Smooth muscle cell of the brain vasculature (primary cell): ENCODE measurements at regions not wholly inside any gene's neighbourhood (a gene's known extent, or its start where the extent isn't known, plus 50 kb on each side); places are given as distances from the start of the nearest gene placed in this dataset.
A peak's percentile ranks its signal among the peaks of the same experiment; 100 is the strongest.

Source experiments
- DNase-seq: peaks from one replicate; pipeline ENCODE4 v3.0.0-alpha.2; 2012; ENCODE audit warnings: low read depth, low spot score

DNA sequence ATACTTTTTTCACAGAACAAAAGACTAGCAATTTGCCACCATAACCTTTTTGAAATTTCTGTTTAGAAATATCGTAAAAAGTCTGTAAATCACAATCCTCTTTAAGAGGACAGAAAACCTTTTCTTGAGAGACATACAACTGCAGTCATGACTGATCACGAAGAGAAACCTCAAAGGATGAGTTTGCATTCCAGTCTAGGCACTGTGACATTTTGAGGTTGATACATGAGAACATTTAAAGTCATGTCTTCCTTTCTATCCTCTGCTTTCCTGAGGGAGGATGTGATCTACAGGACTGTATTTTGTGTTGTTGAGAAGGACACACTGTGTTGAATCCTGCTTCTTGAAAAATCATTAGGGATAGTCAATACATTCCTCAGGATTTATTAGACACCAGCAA lies 476.7 kb upstream of the CCDC179 start:
- DNase-seq: no peak

DNA sequence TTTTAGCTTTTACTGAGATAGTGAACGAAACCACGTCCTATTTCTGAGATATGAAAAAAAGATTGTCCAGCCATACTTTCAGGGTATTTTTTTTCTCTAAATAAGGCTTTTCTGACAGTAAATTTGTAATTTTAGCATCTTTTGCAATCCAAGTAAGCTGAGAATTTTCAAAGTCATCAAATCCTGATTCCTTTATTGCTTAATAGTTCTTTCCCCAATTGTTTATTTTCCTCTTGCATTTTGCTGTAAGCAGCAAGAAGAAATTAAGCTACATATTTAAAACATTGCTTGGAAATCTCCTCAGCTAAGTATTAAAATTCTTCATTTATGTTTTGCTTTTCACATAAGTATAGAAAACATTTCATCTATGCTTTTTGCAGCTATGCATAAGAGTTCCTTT lies 493.3 kb upstream of the CCDC179 start:
- no peak for DNase-seq

- peak; percentile 85 for DNase-seq
These were observed 499.0 kb upstream of the CCDC179 start for GRCh38 chr11:23359297-23359696.

DNA sequence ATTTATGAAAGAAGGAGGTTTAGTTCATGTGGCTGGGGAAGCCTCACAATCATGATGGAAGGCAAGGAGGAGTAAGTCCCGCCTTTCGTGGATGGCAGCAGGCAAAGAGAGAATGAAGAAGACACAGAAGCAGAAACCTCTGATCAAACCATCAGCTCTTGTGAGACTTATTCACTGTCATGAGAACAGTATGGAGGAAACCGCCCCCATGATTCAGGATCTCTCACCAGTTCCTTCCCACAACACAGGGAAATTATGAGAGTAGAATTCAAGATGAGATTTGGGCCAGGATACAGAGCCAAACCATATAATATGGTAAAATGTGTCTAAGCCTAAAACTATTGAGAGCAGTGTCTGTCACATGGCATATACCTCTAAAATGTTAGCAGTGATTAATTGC lies 503.8 kb upstream of the CCDC179 start:
- DNase-seq: no peak

- no peak for DNase-seq
These were observed 510.5 kb upstream of the CCDC179 start for GRCh38 chr11:23370580-23371275.

GRCh38 chr11:23377909-23378308 lies 517.6 kb upstream of the CCDC179 start:
- DNase-seq: no peak

DNA sequence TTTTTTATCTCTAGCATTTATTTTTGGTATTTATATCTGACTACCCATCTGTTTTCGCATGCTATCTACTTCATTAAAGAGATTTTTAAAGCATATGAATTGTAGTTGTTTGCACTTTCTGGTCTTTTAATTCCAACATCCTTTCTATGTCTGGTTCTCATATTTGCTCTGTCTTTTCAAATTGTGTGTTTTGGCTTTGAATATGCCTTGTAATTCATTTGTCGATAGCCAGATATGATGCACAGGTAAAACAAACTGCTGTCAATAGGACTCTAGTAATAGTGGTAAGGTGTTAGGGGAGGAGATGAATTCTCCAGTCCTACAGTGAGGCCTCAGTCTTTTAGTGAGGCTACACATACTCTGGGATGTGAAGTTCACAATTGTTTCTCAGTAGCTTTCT lies 530.8 kb upstream of the CCDC179 start:
- DNase-seq: no peak

- no peak for DNase-seq
These were observed 537.8 kb upstream of the CCDC179 start for GRCh38 chr11:23398052-23398451.

DNA sequence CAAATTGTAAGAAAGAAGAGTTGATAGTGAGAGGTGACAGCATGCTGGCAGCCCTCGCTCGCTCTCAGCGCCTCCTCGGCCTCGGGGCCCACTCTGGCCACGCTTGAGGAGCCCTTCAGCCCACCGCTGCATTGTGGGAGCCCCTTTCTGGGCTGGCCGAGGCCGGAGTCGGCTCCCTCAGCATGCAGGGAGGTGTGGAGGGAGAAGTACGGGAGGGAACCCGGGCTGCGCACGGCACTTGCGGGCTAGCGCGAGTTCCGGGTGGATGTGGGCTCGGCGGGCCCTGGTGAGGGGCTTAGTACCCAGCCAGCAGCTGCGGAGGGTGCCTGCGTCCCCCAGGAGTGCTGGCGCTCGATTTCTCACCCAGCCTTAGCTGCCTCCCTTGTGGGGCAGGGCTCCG lies 539.7 kb upstream of the CCDC179 start:
- DNase-seq: no peak

- DNase-seq: no peak
These were observed 543.2 kb upstream of the CCDC179 start for GRCh38 chr11:23403210-23404185.

DNA sequence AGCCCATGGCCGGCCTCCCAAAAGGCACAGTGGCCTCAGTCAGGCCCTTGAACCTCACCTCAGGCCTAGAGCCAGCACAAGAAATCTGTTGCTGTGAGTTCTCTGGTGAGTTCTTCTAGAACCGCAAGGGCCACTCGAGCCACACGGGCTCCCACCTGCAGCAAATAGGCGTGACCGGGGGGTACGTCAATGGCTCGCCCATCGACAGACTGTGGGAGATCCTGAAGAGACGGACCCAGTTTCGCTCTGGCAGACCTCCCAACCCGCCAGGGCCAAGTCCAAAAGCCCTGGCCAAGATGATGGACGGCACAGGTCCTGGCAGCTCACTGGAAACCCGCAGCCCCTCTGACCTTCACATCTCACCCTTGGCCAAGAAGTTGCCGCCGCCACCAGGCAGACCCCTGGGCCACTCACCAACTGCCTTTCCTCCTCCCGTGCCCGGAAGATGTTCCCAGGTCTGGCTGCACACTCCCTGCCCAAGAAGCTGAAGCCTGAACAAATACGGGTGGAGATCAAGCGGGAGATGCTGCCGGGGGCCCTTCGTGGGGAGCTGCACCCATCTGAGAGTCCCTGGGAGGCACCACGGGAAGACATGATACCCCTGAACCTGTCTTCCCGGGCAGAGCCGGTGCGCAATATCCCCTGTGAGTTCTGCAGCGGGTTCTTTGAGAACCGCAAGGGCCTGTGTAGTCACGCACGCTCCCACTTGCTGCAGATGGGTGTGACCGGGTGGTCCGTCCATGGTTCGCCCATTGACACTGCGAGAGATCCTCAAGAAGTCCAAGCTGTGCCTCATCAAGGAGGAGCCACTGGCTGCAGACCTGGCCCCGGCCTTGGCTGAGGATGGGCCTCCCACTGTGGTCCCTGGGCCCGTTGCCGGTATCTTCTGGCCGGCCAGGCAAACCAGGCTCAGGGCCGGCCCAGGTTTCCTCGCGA lies 544.2 kb upstream of the CCDC179 start:
- no peak for DNase-seq

GRCh38 chr11:23405350-23405937 lies 545.2 kb upstream of the CCDC179 start:
- no peak for DNase-seq

DNA sequence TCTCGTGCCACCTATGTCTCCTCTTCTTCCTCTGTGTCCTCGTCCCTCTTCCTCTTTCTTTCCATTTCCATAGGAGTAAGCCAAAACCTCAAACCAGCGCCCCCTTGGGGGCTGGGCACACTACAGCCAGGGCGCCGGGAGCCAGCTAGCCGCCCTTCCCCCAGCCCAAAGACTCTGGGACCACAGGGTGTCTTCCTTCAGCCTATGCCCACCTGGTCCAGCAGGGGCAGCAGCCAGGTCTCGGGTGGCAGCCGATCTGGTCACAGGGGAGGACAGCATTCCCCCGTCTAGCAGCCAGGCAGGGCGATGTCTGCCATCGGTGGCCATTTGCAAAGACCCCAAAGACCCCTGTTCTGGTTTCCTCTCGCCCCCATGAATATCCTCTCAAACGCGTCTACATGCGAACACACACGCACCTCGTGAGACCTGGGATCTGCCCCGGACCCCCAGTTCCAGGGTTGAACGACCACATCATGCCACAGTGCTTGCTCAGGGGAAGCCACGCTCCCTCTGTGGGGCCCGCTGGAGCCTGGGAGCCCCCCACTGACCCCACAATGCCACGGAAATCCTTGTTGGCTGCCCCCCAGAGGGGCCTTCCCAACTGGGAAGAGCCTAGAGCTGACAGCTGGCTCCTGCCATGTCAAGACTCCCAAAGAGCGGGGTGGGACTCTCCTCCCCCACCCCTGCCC lies 546.0 kb upstream of the CCDC179 start:
- no peak for DNase-seq

GRCh38 chr11:23413057-23413456 lies 552.8 kb upstream of the CCDC179 start:
- no peak for DNase-seq

- no peak for DNase-seq
These were observed 562.8 kb upstream of the CCDC179 start for GRCh38 chr11:23423104-23423503.

DNA sequence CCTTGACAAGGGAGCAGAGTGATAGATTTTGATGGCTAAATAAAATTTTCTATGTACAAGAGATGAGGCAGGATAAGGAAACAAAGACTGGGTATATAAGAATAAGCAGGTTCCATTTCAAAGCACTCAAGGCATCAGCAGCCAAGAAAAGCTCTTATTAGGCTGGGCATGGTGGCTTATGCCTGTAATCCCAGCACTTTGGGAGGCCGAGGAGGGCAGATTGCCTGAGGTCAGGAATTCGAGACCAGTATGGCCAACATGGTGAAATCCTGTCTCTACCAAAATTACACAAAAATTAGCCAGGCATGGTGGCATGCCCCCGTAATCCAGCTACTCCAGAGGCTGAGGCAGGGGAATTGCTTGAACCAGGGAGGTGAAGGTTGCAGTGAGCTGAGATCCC lies 563.4 kb upstream of the CCDC179 start:
- DNase-seq: no peak

DNA sequence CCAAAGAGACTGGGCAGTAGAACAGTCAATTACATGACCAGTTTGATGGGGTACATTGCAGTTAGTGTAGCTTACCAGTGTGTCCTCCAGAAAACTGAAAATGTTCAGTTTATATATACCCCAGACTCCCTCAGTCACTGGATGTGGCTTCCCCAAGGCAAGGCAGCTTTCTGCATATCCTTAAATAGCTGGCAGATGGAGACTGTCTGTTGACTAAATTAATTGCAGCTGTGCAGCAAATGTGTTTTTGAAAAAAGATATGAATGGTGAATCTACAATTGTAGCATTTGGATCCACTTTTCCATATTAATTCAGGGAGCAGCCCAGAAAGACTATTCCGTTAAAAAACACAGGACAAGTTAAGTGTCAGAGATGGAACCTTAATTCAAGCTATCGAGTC lies 565.1 kb upstream of the CCDC179 start:
- DNase-seq: no peak

DNA sequence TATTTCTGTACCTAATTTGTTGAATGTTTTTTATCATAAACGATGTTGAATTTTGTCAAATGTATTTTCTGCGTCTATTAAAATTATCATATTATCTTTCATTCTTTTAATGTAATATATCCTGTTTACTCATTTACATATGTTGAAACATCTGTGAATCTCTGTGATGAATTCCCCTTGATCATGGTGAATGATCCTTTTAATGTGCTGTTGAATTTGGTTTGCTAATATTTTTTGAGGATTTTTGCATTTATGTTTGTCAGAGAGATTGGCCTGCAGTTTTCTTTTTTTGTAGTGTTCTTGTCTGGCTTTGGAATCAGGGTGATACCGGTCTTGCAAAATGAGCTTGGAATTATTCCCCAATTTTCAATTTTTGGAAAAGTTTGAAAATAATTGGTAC lies 569.3 kb upstream of the CCDC179 start:
- no peak for DNase-seq

GRCh38 chr11:23453522-23453921 lies 593.2 kb upstream of the CCDC179 start:
- DNase-seq: no peak

DNA sequence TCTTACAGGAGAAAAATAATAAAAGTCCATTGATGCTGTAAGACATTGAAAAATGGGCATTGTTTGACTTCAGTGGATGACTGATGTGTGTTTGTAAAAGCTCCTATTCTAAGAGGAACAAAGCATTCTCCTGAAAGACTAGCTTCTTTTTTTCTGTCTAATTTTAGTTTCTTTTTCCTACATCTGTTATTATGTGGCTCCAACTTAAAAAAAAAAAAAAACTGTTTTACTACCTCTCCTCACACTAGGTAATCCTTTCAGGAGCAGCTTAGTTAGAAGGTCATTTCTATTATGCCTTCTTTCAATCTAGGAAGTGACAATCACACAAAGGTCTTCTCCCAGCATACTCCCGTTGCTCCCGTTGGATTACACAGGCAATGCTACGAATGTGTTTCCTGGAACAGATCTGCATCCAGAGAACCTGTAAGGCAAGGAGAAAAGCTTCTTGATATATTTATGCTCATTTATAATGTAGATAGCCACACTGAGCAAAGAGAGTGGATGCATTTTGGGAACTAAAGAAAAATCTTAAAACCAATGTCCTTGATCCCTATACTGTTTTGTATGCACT lies 595.1 kb upstream of the CCDC179 start:
- no peak for DNase-seq

GRCh38 chr11:23457641-23458040 lies 597.4 kb upstream of the CCDC179 start:
- no peak for DNase-seq
